Right lobe of liver (tissue), 6 donors: ENCODE measurements at regions not wholly inside any gene's neighbourhood (a gene's known extent, or its start where the extent isn't known, plus 50 kb on each side); places are given as distances from the start of the nearest gene placed in this dataset.

Experiments
- ATAC-seq, 4 donors: fragments of 200-7000 bp; cut with Tn5 transposase; one replicate each; pipeline ENCODE4 v1.9.1; 2020; ENCODE audit warnings: mild to moderate bottlenecking in 4 of 4, moderate library complexity in 4 of 4
- DNase-seq, 3 donors: peaks; one replicate each; pipeline ENCODE4 v3.0.0-alpha.2; 2020
- H3K27ac ChIP-seq, 3 donors: fragments of 200-600 bp; one replicate each; pipeline ENCODE4 v1.8.0; 2022
- H3K27me3 ChIP-seq, 2 donors: fragments of 200-600 bp; one replicate each; pipeline ENCODE4 v1.8.0; 2022
- H3K36me3 ChIP-seq, 4 donors: fragments of 200-600 bp; sonication (generic) in 1 of 4; one replicate each; pipeline versions ENCODE4 v1.5.1 to v1.8.0; 2017 to 2022; ENCODE audit warnings: control low read depth in 1 of 4
- H3K4me1 ChIP-seq, 4 donors: fragments of 200-600 bp; sonication (generic) in 1 of 4; one replicate each; pipeline versions ENCODE4 v1.5.1 to v1.8.0; 2017 to 2022; ENCODE audit warnings: control low read depth in 1 of 4
- H3K4me3 ChIP-seq, 3 donors: fragments of 200-600 bp; one replicate each; pipeline ENCODE4 v1.8.0; 2022
- H3K9me3 ChIP-seq, 4 donors: fragments of 200-600 bp; sonication (generic) in 1 of 4; one replicate each; pipeline versions ENCODE4 v1.5.1 to v1.8.0; 2017 to 2022; ENCODE audit warnings: control low read depth in 1 of 4
- POLR2A ChIP-seq: fragments of 450-650 bp; IDR thresholded peaks from one replicate; pipeline ENCODE4 v1.6.1; 2017; ENCODE audit warnings: antibody characterized with exemption, mild to moderate bottlenecking
- WGBS: methylation state at CpG from one replicate; pipeline ENCODE4 v1.1.6; 2018; ENCODE audit warnings: low coverage, low lambda C conversion rate; ENCODE audit not compliant: insufficient coverage; ENCODE audit errors: missing lambda C conversion rate; 5-methylcytosine and 5-hydroxymethylcytosine counted together
- intact Hi-C, 2 donors: fragments of 100-400 bp; cut with DNase I; formaldehyde crosslinking; loops; one replicate each; pipeline versions ENCODE4 v1.11.2 to v1.14.1; 2022
- TF ChIP-seq, protein P1 (sequence below), 4 donors: fragments of 200-600 bp in 3 of 4; fragments of 450-650 bp in 1 of 4; IDR thresholded peaks; one replicate each; pipeline versions ENCODE4 v1.5.1 to v1.8.0; 2016 to 2022; ENCODE audit warnings: antibody characterized with exemption in 4 of 4, mild to moderate bottlenecking in 2 of 4
- donor health status: DM: no; HTN: yes; CAD: no.
- donor health status: DM: no; HTN: no; CAD: no.
- donor health status: DM: no; HTN: no; CAD: no.
- donor health status: DM: no; HTN: yes; CAD: no.
- donor health status: DM: no; HTN: yes; CAD: no.

DNA sequence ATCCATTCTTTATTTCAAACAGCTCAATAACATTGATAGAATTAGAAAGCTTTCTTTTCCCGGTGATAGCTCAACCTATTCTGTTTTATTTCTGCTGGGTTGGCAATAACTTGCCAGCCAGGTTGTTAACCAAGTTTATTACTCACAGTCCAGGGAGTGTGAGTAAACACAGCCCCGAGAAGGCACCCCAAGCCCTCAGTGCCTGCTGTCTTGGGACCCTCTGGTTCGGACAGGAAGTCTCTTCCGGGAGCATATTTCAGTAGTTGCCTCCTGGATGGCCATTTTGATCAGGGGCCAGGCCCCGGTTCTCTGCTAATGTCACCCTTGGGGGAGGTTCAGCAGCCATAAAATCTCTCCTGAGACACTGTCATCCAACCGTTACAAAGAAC, 176.8 kb downstream of the INO80D start:
- ATAC-seq (no peak), DNase-seq (no peak)
- Histone ChIP-seq H3K27ac (no peak overlapping the region), H3K36me3 (no peaks in the 10 kb centered on the region), H3K4me1 (no peaks in the 10 kb centered on the region), H3K4me3 (no peak overlapping the region), H3K9me3 (no peaks in the 10 kb centered on the region), H3K27me3 (no peaks in the 10 kb centered on the region)
- WGBS, result 63% methylated on average over 3 of the region's 6 CpGs
- no peak for TF ChIP-seq POLR2A
- TF ChIP-seq, protein P1, sequence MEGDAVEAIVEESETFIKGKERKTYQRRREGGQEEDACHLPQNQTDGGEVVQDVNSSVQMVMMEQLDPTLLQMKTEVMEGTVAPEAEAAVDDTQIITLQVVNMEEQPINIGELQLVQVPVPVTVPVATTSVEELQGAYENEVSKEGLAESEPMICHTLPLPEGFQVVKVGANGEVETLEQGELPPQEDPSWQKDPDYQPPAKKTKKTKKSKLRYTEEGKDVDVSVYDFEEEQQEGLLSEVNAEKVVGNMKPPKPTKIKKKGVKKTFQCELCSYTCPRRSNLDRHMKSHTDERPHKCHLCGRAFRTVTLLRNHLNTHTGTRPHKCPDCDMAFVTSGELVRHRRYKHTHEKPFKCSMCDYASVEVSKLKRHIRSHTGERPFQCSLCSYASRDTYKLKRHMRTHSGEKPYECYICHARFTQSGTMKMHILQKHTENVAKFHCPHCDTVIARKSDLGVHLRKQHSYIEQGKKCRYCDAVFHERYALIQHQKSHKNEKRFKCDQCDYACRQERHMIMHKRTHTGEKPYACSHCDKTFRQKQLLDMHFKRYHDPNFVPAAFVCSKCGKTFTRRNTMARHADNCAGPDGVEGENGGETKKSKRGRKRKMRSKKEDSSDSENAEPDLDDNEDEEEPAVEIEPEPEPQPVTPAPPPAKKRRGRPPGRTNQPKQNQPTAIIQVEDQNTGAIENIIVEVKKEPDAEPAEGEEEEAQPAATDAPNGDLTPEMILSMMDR (IDR thresholded peaks at IDR 0.05), result no peak
- intact Hi-C loops, result no loop called here

DNA sequence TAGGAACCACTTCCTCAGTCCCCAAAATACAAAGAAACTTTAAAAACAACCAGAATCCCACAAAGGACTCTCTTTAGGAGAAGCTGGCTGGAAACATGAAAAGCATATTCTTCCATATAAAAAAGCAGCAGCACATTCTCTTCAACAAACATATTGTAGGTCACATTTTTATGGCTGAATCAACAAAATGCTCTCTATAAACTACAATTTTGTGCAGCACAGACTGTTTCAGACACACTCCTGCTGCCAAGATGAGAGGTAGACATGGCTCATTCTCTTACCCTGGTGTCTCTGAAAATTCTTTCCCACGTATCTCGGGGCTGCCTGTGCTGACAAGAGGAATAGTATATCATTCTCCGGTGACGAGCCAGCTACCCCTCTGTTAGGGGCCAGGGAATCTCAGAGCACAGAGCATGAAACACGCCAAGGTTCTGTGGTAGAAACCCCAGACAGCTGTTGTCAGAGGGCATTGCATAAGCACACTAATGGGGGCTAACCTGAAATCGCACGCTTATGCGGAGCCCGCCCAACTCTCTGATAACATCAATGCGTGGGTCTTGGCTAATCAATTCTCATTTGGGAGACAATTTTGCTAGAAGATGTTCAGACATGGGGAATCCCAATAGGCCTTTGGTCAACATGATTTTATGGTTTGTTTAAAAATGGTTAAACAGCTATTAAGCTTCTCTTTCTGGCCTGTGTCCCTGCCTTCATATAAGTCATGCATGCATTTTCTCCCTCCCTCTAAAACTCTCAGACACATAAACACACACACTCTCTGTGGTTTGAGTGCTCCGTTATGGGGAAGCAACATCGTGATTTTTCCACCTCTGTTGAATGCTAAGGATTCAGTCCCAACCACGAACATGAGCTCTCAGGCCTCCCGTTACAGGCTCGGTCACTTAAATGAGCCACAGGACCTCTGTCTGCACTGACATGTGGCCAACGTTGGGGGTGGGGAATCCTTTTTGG, 177.5 kb downstream of the INO80D start:
- H3K9me3 ChIP-seq, result no peaks in the 10 kb centered on the region
- no peak for TF ChIP-seq POLR2A
- TF ChIP-seq, protein P1 (IDR thresholded peaks at IDR 0.05), result no peak
- H3K27ac ChIP-seq, result no peak overlapping the region
- DNase-seq (no peak), ATAC-seq (no peak)
- no peaks in the 10 kb centered on the region for H3K36me3 ChIP-seq
- H3K4me3 ChIP-seq, result no peak overlapping the region
- intact Hi-C loops, result no loop called here
- H3K27me3 ChIP-seq, result no peaks in the 10 kb centered on the region
- H3K4me1 ChIP-seq, result no peaks in the 10 kb centered on the region
- WGBS, result 61% methylated on average over 7 of the region's 16 CpGs

DNA sequence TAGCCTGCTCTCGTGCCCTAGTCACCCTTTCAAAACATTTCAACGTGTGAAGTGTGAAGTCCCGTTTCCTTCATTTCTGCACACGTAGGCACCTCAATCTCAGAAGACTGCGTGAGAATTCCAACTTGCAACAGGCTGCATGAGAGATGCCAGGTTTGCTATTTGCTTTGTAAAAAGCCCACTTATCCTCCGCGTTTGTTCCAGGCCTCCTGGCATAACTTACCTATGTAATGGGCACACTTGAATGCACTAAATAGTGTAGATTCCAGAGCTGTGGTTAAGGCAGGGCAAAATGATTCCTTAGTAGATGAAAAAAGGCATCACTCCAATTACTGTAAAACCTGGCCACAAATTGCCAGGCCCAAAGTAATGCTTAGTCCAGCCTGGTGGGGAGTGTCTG, 179.6 kb downstream of the INO80D start:
- H3K27me3 ChIP-seq, result no peaks in the 10 kb centered on the region
- TF ChIP-seq POLR2A, result no peak
- TF ChIP-seq, protein P1 (IDR thresholded peaks at IDR 0.05), result no peak
- H3K36me3 ChIP-seq, result no peaks in the 10 kb centered on the region
- intact Hi-C loops, result no loop called here
- H3K27ac ChIP-seq, result no peak overlapping the region
- no peak for ATAC-seq
- H3K4me1 ChIP-seq, result no peaks in the 10 kb centered on the region
- no peak overlapping the region for H3K4me3 ChIP-seq
- no peaks in the 10 kb centered on the region for H3K9me3 ChIP-seq
- WGBS, result 90% methylated on average over 7 of the region's 7 CpGs
- no peak for DNase-seq

DNA sequence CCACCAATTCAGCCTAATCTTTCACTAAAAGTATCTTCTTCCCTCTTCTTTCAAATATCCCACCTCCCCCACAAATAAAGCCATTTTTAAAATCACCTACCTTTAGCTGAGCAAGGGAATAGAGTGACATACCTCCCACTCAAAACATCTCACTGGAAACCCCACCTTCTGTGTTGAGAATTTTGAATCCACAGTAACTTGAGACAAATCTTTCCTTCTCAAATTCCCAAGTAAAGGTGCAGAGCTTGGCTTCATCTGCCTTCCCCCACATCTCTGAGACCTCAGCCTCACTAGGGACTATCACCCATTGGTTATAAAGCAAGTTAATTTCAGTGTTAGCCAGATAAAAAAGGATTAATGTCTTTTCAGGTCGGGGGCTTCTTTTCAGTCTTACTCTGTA, 180.4 kb downstream of the INO80D start:
- Histone ChIP-seq H3K36me3 (no peaks in the 10 kb centered on the region), H3K4me3 (no peak overlapping the region), H3K27me3 (no peaks in the 10 kb centered on the region), H3K9me3 (no peaks in the 10 kb centered on the region), H3K4me1 (no peaks in the 10 kb centered on the region), H3K27ac (no peak overlapping the region)
- ATAC-seq (no peak), DNase-seq (no peak)
- 47% methylated on average over 1 of the region's 1 CpG for WGBS
- intact Hi-C loops, result no loop called here
- no peak for TF ChIP-seq POLR2A
- TF ChIP-seq, protein P1 (IDR thresholded peaks at IDR 0.05), result no peak
